Right lobe of liver (tissue), 6 donors: ENCODE measurements at regions not wholly inside any gene's neighbourhood (a gene's known extent, or its start where the extent isn't known, plus 50 kb on each side); places are given as distances from the start of the nearest gene placed in this dataset.

ENCODE experiments used
- ATAC-seq, 4 donors: fragments of 200-7000 bp; cut with Tn5 transposase; one replicate each; pipeline ENCODE4 v1.9.1; 2020; ENCODE audit warnings: mild to moderate bottlenecking in 4 of 4, moderate library complexity in 4 of 4
- DNase-seq, 3 donors: peaks; one replicate each; pipeline ENCODE4 v3.0.0-alpha.2; 2020
- H3K27ac ChIP-seq, 3 donors: fragments of 200-600 bp; one replicate each; pipeline ENCODE4 v1.8.0; 2022
- H3K27me3 ChIP-seq, 2 donors: fragments of 200-600 bp; one replicate each; pipeline ENCODE4 v1.8.0; 2022
- H3K36me3 ChIP-seq, 4 donors: fragments of 200-600 bp; sonication (generic) in 1 of 4; one replicate each; pipeline versions ENCODE4 v1.5.1 to v1.8.0; 2017 to 2022; ENCODE audit warnings: control low read depth in 1 of 4
- H3K4me1 ChIP-seq, 4 donors: fragments of 200-600 bp; sonication (generic) in 1 of 4; one replicate each; pipeline versions ENCODE4 v1.5.1 to v1.8.0; 2017 to 2022; ENCODE audit warnings: control low read depth in 1 of 4
- H3K4me3 ChIP-seq, 3 donors: fragments of 200-600 bp; one replicate each; pipeline ENCODE4 v1.8.0; 2022
- H3K9me3 ChIP-seq, 4 donors: fragments of 200-600 bp; sonication (generic) in 1 of 4; one replicate each; pipeline versions ENCODE4 v1.5.1 to v1.8.0; 2017 to 2022; ENCODE audit warnings: control low read depth in 1 of 4
- POLR2A ChIP-seq: fragments of 450-650 bp; IDR thresholded peaks from one replicate; pipeline ENCODE4 v1.6.1; 2017; ENCODE audit warnings: antibody characterized with exemption, mild to moderate bottlenecking
- WGBS: methylation state at CpG from one replicate; pipeline ENCODE4 v1.1.6; 2018; ENCODE audit warnings: low coverage, low lambda C conversion rate; ENCODE audit not compliant: insufficient coverage; ENCODE audit errors: missing lambda C conversion rate; 5-methylcytosine and 5-hydroxymethylcytosine counted together
- intact Hi-C, 2 donors: fragments of 100-400 bp; cut with DNase I; formaldehyde crosslinking; loops; one replicate each; pipeline versions ENCODE4 v1.11.2 to v1.14.1; 2022
- TF ChIP-seq, protein P1 (sequence below), 4 donors: fragments of 200-600 bp in 3 of 4; fragments of 450-650 bp in 1 of 4; IDR thresholded peaks; one replicate each; pipeline versions ENCODE4 v1.5.1 to v1.8.0; 2016 to 2022; ENCODE audit warnings: antibody characterized with exemption in 4 of 4, mild to moderate bottlenecking in 2 of 4
- donor health status: DM: no; HTN: yes; CAD: no.
- donor health status: DM: no; HTN: no; CAD: no.
- donor health status: DM: no; HTN: no; CAD: no.
- donor health status: DM: no; HTN: yes; CAD: no.
- donor health status: DM: no; HTN: yes; CAD: no.

DNA sequence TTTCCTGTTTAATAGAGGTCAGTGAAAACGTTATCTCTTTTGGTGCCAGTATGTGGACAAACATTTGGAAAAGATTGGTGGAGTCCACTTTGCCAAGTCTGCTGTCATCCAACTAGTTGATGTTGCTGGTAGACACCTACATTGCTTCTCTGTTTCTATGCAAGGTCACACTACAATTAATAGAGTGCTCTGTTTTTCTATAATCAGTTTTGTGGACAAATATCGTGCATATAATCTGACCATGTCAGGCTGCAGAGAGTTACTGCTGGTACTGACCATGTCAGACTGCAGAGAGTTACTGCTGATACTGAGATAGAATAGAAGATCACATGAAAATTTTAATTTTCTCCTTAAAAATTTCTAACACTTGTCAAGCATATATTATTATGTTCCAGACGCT, 603.3 kb downstream of the TSN start:
- no peak overlapping the region for H3K4me3 ChIP-seq
- DNase-seq (no peak), ATAC-seq (no peak)
- no peaks in the 10 kb centered on the region for H3K27me3 ChIP-seq
- TF ChIP-seq, protein P1, sequence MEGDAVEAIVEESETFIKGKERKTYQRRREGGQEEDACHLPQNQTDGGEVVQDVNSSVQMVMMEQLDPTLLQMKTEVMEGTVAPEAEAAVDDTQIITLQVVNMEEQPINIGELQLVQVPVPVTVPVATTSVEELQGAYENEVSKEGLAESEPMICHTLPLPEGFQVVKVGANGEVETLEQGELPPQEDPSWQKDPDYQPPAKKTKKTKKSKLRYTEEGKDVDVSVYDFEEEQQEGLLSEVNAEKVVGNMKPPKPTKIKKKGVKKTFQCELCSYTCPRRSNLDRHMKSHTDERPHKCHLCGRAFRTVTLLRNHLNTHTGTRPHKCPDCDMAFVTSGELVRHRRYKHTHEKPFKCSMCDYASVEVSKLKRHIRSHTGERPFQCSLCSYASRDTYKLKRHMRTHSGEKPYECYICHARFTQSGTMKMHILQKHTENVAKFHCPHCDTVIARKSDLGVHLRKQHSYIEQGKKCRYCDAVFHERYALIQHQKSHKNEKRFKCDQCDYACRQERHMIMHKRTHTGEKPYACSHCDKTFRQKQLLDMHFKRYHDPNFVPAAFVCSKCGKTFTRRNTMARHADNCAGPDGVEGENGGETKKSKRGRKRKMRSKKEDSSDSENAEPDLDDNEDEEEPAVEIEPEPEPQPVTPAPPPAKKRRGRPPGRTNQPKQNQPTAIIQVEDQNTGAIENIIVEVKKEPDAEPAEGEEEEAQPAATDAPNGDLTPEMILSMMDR (IDR thresholded peaks at IDR 0.05), result no peak
- TF ChIP-seq POLR2A, result no peak
- H3K27ac ChIP-seq, result no peak overlapping the region
- WGBS, result 38% methylated on average over 3 of the region's 3 CpGs
- H3K36me3 ChIP-seq, result no peaks in the 10 kb centered on the region
- intact Hi-C loops, result no loop called here
- H3K4me1 ChIP-seq, result no peaks in the 10 kb centered on the region
- H3K9me3 ChIP-seq, result no peaks in the 10 kb centered on the region

GRCh38 chr2:122363885-122364284, 608.4 kb downstream of the TSN start:
- H3K4me1 ChIP-seq, result no peaks in the 10 kb centered on the region
- ATAC-seq (no peak), DNase-seq (no peak)
- intact Hi-C loops, result no loop called here
- no peaks in the 10 kb centered on the region for H3K9me3 ChIP-seq
- WGBS, result 52% methylated on average over 2 of the region's 2 CpGs
- no peak overlapping the region for H3K4me3 ChIP-seq
- H3K27ac ChIP-seq, result no peak overlapping the region
- no peak for TF ChIP-seq POLR2A
- TF ChIP-seq, protein P1 (IDR thresholded peaks at IDR 0.05), result no peak
- H3K36me3 ChIP-seq, result no peaks in the 10 kb centered on the region
- no peaks in the 10 kb centered on the region for H3K27me3 ChIP-seq

- DNase-seq (no peak), ATAC-seq (peak in 2 of 4 donors; percentile 37 to 38)
- Histone ChIP-seq H3K36me3 (no peaks in the 10 kb centered on the region), H3K4me3 (no peak overlapping the region), H3K9me3 (no peaks in the 10 kb centered on the region), H3K27me3 (no peaks in the 10 kb centered on the region), H3K27ac (no peak overlapping the region), H3K4me1 (no peaks in the 10 kb centered on the region)
- TF ChIP-seq POLR2A, result no peak
- TF ChIP-seq, protein P1 (IDR thresholded peaks at IDR 0.05), result no peak
- 11% methylated on average over 1 of the region's 2 CpGs for WGBS
- intact Hi-C loops, result no loop called here
Measured at GRCh38 chr2:122366427-122366826, 611.0 kb downstream of the TSN start.

DNA sequence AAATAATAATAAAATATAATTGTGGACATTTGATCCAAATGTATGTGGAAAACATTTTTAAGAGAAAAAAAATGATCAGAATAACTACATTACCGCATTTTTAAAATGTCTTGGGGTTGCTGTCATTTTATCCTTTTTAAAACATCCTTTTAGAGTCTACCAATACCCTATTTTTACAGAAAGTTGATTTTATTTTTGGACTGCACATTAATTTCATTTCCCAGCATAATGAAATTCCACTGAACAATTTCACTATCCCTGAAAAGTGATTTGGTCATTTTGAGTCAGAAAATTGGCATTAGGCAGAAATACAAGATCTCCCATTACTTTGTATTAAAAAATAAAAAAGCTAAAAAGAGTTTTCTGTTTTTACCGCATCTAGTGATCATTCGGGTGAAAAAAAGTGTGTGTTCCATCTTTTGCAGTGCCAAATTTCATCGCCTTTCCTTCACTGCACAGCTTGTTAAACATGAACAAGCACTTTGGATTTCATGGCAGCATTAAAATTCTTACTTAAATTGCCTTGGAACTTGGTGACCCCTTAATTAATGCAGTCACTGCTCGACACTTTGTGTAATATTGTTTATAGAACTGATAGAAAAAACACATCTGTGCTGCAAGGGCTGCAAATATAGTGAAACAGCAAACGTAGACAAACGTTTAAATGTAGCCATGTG, 611.7 kb downstream of the TSN start:
- Histone ChIP-seq H3K27ac (no peak overlapping the region), H3K27me3 (no peaks in the 10 kb centered on the region), H3K9me3 (no peaks in the 10 kb centered on the region), H3K4me1 (no peaks in the 10 kb centered on the region), H3K36me3 (no peaks in the 10 kb centered on the region), H3K4me3 (no peak overlapping the region)
- 47% methylated on average over 7 of the region's 7 CpGs for WGBS
- DNase-seq, result no peak
- intact Hi-C loops, result no loop called here
- no peak for TF ChIP-seq POLR2A
- TF ChIP-seq, protein P1 (IDR thresholded peaks at IDR 0.05), result no peak
- ATAC-seq, result no peak

- DNase-seq (no peak), ATAC-seq (no peak)
- 29% methylated on average over 2 of the region's 2 CpGs for whole genome bisulfite sequencing
- H3K27me3 ChIP-seq, result no peaks in the 10 kb centered on the region
- intact Hi-C loops, result no loop called here
- H3K4me3 ChIP-seq, result no peak overlapping the region
- no peaks in the 10 kb centered on the region for H3K9me3 ChIP-seq
- H3K4me1 ChIP-seq, result no peaks in the 10 kb centered on the region
- TF ChIP-seq, protein P1 (IDR thresholded peaks at IDR 0.05), result no peak
- TF ChIP-seq POLR2A, result no peak
- H3K36me3 ChIP-seq, result no peaks in the 10 kb centered on the region
- no peak overlapping the region for H3K27ac ChIP-seq
Measured at GRCh38 chr2:122367646-122368010, 612.2 kb downstream of the TSN start.
